Activated T-cell treated with anti-CD3 and anti-CD28 coated beads, Interleukin-2, amount 50 U/mL, for 1 hour (primary cell): ENCODE measurements at regions not wholly inside any gene's neighbourhood (a gene's known extent, or its start where the extent isn't known, plus 50 kb on each side); places are given as distances from the start of the nearest gene placed in this dataset.
"Not testable (repeated sequence)": the region's sequence is repeated elsewhere in the genome, so short reads cannot be mapped to it uniquely, and the experiment has no call there.

ENCODE experiments used
- DNase-seq: peaks from one replicate; pipeline ENCODE4 v3.0.0-alpha.2; 2020

DNA sequence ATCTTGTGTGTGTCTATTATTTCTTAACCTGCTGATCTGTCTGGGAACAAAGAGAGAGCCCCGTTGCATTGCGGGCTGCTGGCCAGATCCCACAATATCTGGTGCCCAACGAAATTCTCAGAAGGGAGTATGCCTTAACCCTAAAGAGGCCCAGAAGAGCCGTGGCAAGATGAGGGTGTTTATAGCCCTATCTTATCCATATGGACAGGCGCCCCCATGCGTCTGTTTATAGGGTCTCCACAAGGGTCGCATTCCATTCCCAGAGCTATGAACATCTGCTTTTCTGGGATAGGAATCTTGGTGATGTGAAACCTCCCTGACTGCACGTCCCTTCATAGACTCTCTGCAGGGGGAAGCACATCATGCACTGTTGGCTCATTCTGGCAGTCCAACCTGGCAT, 1262.5 kb downstream of the RAPGEF2 start:
- DNase-seq: not testable (repeated sequence)

GRCh38 chr4:160370046-160370445, 1267.2 kb downstream of the RAPGEF2 start:
- DNase-seq: no peak

DNA sequence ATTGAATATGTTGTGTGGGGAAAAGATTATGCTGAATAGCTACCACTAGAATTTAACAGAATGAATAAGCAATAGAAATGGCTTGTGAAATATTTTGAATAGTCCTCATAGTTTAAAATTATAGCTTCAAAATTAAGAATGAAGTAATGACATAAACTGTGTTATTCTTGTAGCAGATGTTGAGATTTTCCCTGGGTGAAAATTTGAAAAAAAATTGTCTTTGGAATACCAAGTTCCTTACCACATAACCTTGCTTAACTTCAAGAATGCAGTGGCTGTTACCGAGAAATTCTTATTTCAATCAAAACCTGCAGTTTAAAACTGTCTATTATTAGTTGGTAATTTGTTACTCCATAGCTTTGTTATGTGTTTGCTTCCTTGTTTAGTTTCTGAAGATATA, 1268.6 kb downstream of the RAPGEF2 start:
- DNase-seq: no peak

DNA sequence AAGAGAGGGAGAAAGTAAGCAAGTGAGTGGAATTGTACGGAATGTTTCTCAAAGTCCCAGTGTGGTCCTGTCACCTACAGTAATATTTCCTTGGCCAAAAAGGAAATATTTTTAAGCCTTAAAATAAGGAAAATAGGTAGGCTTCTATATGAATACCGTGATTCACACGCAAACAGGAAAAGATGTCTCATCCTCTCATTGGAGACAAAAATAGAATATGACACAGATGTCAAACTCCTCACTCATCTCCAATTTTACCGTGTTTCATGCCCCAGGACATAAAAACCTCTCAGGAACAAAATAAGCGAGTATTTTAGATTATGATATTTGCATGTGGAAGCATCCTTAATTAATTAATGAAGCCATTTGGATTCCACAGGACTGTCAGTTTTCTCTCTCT, 1269.5 kb downstream of the RAPGEF2 start:
- DNase-seq: no peak

DNA sequence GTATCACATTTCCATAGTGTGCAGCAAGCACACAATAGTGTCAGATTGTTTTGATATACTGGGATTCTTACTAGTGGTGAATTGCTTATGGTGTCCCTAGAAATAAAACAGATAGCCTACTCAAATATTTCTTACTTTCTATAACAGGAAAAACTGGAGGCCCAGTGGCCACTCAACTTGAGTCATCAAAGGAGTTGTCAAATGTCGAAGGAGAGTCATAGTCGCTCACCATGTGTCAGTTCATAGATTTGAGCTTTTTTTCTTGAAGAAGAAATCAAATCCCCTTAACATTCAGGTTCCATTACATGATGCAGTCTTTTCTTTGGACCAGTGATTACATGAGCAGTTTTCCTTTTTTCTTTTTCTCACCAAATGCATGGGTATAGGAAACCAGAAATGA, 1271.0 kb downstream of the RAPGEF2 start:
- no peak for DNase-seq

DNA sequence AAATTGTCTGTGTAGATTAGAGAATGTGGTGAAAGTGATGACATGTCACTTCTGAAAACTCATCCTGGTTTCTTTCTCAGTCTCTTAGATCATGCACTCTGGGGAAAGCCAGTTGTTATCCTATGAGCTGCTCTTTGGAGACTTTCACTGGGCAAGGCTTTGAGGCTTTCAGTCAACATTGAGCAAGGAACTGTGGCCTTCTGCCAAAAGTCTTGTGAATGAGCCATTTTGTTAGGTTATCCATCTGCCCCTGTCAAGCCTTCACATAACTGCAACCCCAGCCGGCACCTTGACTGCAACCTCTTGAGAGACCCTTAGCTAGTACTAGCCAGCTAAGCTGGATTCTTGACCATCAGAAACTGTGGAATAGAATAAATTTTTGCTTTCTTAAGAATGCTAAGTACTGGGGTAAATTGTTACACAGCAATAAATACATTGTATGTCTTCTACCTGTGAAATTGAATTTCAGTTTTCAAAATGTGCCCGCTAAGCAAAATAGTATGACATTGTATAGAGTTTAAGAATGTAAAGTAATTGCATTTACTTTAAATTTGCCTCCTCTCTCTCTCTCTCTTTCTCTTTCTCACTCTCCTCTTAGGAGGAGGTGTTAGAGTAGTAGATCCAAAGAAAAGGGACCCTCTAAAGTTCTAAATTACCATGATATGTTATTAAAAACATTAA, 1273.0 kb downstream of the RAPGEF2 start:
- no peak for DNase-seq

- DNase-seq: no peak
Observed at GRCh38 chr4:160386846-160387245, 1284.0 kb downstream of the RAPGEF2 start.

- no peak for DNase-seq
Observed at GRCh38 chr4:160399826-160400225, 1296.9 kb downstream of the RAPGEF2 start.

DNA sequence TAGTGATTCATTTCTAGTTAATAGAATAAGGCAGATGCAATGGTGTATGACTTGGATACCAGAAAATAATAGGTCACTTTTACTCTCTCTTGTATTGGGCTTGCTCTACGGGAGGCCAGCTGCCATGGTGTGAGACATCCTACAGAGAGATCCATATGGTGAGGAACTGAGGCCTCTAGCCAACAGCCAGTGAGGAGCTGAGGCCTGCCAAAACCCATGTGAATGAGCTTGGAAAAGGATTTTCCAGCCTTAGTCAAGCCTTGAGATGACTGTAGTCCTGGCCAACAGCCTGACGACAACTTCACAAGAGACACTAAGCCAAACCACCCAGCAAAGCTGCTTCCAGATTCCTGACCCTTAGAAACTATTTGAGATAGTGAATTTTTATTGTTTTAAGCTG, 1300.2 kb downstream of the RAPGEF2 start:
- DNase-seq: no peak

DNA sequence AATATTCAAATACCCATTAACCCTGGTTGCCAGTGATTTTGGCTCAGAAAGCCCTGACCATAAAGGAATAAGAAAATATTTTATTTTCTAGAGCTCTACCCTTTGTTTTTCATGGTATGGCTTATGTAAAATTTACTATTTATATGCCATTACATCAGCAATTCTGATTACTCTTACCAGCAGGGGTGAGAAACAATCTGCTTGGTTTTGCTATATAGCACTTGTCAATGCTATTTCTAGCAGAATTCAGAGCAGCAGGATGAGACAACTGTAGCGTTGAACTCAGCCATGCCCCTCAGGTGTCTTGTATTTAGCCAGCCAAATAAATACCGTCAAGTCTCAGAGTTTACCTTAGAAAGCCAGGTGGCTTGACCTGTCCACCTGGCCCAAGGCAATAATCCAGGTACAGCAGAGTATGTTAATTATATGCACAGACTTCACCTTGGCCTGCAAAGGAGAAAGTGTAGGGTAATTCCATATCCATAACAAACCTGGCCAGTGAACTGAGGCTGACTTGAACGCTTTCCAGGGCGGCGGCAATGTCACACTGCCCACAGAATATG, 1303.5 kb downstream of the RAPGEF2 start:
- DNase-seq: no peak

GRCh38 chr4:160414496-160414895, 1311.6 kb downstream of the RAPGEF2 start:
- DNase-seq: no peak

DNA sequence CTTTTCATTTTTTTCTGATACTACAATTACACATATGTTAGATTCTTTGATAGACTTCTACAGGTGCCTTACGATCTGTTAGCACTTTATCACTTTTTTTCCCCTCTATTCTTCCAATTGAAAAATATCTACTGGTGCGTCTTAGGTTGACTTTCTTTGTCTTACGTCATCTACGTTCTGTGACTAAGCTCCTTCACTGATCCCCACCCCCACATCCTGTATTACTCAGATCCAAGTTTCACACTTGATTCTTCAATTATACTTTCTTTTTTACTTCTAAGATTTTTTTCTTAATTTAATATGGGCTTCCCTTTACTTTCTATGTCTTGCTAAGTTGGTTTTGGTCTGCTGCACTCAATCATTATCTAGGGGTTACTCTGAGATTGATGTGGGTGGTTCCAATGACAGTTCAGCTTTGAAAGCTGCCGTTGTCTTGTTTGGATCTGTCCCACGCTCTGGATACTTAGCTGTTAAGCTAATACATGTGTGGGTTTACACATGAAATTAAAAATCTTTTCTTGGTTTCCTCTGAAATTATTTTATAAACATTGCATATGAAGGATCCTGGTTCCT, 1321.1 kb downstream of the RAPGEF2 start:
- no peak for DNase-seq

DNA sequence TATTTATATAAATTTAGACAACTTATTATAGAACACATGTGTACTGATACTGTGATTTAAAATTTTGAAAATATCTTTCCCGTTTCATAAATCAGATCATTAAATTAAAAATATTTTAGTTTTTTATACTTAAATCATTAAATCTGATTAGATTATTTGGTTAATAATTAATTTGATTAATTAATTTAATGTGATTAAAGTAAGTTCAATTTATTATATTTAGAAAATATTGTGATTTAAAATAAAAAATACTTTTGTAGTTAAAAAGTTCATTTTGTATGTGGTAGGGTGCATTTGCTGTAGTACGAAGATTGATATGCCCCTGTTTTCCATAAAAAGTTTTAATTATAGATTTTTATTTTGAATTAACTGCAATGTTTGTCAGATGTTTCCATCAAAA, 1323.4 kb downstream of the RAPGEF2 start:
- DNase-seq: no peak

- DNase-seq: no peak
Observed at GRCh38 chr4:160450876-160451275, 1348.0 kb downstream of the RAPGEF2 start.

DNA sequence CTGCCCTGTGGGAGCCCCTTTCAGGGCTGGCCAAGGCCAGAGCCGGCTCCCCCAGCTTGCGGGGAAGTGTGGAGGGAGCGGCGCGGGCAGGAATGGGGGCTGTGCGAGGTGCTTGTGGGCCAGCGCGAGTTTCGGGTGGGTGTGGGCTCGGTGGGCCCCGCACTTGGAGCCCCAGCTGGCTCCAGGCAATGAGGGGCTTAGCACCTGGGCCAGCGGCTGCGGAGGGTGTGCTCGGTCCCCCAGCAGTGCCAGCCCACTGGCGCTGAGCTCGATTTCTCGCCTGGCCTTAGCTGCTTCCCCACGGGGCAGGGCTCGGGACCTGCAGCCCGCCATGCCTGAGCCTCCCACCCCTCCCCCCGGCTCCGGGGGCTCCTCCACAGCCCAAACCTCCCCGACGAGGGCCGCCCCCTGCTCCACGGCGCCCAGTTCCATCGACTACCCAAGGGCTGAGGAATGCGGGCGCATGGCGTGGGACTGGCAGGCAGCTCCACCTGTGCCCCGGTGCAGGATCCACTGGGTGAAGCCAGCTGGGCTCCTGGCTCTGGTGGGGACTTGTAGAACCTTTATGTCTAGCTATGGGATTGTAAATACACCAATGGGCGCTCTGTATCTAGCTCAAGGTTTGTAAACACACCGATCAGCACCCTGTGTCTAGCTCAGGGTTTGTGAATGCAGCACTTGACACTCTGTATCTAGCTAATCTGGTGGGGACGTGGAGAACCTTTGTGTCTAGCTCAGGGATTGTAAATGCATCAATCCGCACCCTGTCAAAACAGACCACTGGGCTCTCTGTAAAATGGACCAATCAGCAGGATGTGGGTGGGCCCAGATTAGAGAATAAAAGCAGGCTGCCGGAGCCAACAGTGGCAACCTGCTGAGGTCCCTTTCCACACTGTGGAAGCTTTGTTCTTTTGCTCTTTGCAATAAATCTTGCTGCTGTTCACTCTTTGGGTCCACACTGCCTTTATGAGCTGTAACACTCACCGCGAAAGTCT, 1379.1 kb downstream of the RAPGEF2 start:
- not testable (repeated sequence) for DNase-seq

DNA sequence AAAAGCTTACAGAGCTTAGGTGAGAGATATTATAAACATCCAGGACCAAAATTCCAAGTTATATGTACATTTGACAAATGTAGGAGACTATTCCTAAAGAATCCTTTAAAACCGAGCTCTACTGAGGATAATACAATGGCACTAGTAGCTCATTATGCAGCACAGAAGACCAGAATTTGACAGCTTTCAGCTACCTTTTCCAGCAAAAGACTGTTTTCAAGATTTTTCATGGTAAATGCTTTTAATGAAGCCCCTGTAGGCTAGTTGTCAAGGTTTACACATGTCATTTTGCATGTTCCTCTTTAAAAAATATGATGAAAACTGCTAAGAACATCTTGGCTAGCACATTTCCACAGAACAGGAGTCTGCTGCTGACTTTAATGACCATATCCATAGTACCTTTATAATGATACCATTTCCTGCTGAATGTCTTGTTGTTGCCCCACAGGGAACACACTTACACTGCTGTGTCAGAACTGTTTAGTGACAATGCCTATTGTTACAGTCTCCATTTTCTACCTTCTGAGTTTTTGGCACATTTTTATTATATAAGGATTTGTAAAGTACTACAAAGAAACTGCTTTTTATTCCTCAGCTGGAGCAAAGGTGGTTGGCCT, 1382.3 kb downstream of the RAPGEF2 start:
- DNase-seq: no peak

DNA sequence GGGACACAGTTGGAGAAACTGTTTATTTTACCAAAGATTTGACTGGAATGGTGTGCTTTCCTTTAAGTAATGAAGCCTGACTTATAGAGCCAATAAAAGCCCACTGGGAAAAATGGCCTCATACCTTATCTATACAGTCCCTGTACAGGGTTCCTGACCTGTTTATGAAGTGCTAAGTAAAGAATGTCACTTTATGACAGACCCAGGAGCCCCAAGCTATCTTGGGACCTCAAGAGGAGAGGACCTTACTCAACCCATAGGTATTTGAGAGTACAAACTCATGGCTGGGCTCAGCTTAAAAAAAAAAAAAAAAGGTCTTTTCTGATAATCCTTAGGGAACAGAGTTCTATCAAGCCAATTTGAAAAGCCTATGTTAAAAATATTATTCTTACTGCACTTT, 1389.3 kb downstream of the RAPGEF2 start:
- DNase-seq: no peak

DNA sequence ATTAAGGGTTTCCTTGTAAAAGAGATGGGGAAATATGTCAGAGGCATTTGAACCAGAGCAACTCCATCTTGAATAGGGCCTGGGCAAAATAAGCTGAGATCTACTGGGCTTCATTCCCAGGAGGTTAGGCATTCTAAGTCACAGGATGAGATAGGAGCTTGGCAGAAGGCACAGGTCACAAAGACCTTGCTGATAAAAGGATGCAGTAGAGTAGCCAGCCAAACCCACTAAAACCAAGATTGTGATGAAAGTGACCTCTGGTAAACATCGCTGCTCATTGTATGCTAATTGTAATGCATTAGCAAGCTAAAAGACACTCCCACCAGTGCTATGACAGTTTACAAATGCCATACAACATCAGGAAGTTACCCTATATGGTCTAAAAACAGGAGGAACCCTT, 1390.3 kb downstream of the RAPGEF2 start:
- no peak for DNase-seq

DNA sequence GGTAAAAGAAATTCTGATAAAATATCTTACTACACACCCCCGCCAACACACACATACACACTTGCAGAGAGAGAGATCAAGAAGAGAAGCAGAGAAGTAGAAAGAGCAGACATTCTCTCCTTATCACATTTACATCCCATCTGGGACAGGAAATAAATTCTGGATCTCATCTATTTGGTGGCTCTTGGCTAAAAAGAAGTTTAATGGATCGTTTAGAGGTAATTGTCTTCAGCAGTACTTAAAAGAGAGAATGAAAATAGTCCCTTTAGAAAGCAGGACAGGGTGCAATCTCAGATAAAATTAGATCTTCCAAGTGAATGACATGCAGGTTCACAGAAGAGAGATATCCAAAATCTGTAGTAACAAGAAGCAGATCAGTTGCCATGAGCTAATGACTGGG, 1392.5 kb downstream of the RAPGEF2 start:
- no peak for DNase-seq

DNA sequence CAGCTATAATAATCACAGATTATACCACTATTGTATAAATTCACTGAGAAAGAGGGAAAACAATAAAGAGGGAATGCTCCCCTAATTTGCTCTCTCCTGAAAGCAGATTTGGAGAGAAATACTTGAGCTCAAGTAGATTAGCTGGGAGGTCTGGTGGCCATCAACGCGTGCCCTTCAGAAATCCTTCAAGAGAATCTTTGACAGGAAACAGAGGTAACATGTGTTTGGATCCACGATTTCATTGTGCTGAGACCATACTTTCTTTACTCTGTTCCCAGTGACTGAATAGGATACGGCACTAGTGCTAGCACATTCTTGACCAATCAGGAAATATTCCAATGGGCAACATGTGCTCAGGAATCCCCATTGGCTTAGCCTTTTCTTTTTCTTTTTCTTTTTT, 1395.3 kb downstream of the RAPGEF2 start:
- DNase-seq: no peak

DNA sequence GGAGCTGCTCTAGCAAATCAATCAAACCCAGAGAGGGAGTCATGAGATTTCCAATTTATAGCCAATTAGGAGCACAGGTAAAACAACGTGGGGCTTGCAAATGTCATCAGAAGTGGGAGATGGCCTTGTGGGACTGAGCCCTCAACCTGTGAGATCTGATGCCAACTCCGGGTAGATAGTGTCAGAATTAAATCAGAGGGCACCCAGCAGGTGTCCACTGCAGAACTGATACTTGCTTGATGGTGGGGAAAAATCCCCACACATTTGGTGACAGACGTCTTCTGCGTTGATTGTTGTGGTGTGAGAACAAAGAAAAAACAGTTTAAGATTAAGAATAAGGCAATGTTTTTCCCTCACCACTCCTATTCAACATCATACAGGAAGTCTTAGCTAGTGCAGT, 1402.8 kb downstream of the RAPGEF2 start:
- DNase-seq: no peak

DNA sequence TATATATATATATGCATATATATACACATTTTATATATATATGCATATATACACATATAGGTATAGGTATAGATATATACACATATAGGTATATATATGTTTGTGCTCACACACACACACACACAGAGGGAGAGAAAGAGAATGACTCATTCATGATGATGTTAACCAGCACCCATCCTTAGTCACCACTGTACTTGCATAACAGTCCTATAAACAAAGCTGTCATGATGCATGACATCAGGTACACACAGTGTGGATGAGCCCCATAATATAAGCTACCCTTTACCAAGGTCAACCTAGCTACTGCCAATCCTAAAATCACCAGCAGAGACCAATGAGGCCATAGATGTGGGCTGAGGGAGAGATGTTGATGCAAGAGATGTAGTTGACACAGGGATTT, 1408.0 kb downstream of the RAPGEF2 start:
- no peak for DNase-seq

DNA sequence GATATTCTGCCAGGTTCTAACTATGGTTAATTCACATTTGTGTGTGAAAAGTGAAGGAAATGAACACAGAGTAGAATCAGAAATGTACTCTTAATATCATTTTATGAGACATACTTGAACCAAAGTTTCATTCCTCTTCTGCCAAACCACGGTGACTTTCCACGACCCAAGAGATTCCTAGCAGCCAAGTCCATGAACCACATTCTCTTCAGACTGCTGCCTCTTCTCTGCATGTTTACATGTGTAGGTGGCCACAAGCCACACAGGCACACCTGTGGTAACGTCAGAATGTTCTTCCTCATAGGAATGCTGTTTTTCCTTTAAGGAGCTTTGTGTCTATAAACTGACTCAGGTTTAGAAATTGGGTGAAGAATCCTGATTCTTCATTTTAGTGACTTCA, 1411.2 kb downstream of the RAPGEF2 start:
- no peak for DNase-seq
